ENCODE measurements at regions not wholly inside any gene's neighbourhood (a gene's known extent, or its start where the extent isn't known, plus 50 kb on each side); places are given as distances from the start of the nearest gene placed in this dataset.

- TF ChIP-seq CTCF (IDR thresholded peaks at IDR 0.05; ENCODE audit: low read depth, low read length) (no peak), EZH2phosphoT487 (IDR thresholded peaks at IDR 0.05; ENCODE audit: low read depth) (no peak)
These were observed 128.8 kb upstream of the ANO1 start for GRCh38 chr11:69949327-69949726.
